Stomach smooth muscle (tissue), 2 donors: ENCODE measurements at regions not wholly inside any gene's neighbourhood (a gene's known extent, or its start where the extent isn't known, plus 50 kb on each side); places are given as distances from the start of the nearest gene placed in this dataset.

Source experiments
- H3K27ac ChIP-seq: one replicate; pipeline ENCODE4 v1.7.0; 2013; ENCODE audit warnings: mild to moderate bottlenecking, low read length, inconsistent platforms
- H3K27me3 ChIP-seq, 2 donors: one replicate each; pipeline ENCODE4 v1.7.0; 2013; ENCODE audit warnings: low read length in 2 of 2; ENCODE audit not compliant: insufficient read depth in 2 of 2, control insufficient read depth in 1 of 2
- H3K36me3 ChIP-seq, 2 donors: one replicate each; pipeline ENCODE4 v1.7.0; 2013; ENCODE audit warnings: low read length in 2 of 2; ENCODE audit not compliant: control insufficient read depth in 2 of 2, insufficient read depth in 2 of 2
- H3K4me1 ChIP-seq: one replicate; pipeline ENCODE4 v1.7.0; 2013; ENCODE audit warnings: low read length; ENCODE audit not compliant: control insufficient read depth, insufficient read depth
- H3K4me3 ChIP-seq, 2 donors: one replicate each; pipeline ENCODE4 v1.7.0; 2013; ENCODE audit warnings: low read length in 2 of 2
- H3K9ac ChIP-seq, 2 donors: one replicate each; pipeline ENCODE4 v1.7.0; 2013; ENCODE audit warnings: low read length in 2 of 2, mild to moderate bottlenecking in 1 of 2
- H3K9me3 ChIP-seq, 2 donors: one replicate each; pipeline ENCODE4 v1.7.0; 2013; ENCODE audit warnings: low read length in 2 of 2; ENCODE audit not compliant: control insufficient read depth in 2 of 2
- donor health status: healthy.
- donor health status: Pancreatic carcinoma.

- peaks cover 5% of the 10 kb centered on the region for H3K4me1 ChIP-seq
Observed at GRCh38 chr12:38139456-38139855, 177.1 kb upstream of the ALG10B start.

GRCh38 chr12:38141239-38141638 lies 175.3 kb upstream of the ALG10B start:
- H3K36me3 ChIP-seq, result no peaks in the 10 kb centered on the region
- H3K4me1 ChIP-seq, result peaks cover 5% of the 10 kb centered on the region
- H3K27me3 ChIP-seq, result peaks cover 5 to 11% of the 10 kb centered on the region in 2 donors
- H3K9me3 ChIP-seq, result no peaks in the 10 kb centered on the region
- H3K4me3 ChIP-seq, result no peak overlapping the region
- H3K27ac ChIP-seq, result no peak overlapping the region
- no peak overlapping the region for H3K9ac ChIP-seq

More at GRCh38 chr12:38139456-38139855, 177.1 kb upstream of the ALG10B start:
- Histone ChIP-seq H3K27ac (no peak overlapping the region), H3K4me3 (no peak overlapping the region), H3K36me3 (no peaks in the 10 kb centered on the region), H3K9ac (no peak overlapping the region), H3K27me3 (peaks cover 5 to 11% of the 10 kb centered on the region in 2 donors), H3K9me3 (no peaks in the 10 kb centered on the region)

GRCh38 chr12:38141861-38142260 lies 174.7 kb upstream of the ALG10B start:
- peaks cover 5% of the 10 kb centered on the region for H3K4me1 ChIP-seq
- no peak overlapping the region for H3K27ac ChIP-seq

GRCh38 chr12:38142974-38143373 lies 173.6 kb upstream of the ALG10B start:
- H3K27ac ChIP-seq, result no peak overlapping the region
- no peak overlapping the region for H3K4me3 ChIP-seq
- no peaks in the 10 kb centered on the region for H3K36me3 ChIP-seq
- H3K4me1 ChIP-seq, result peaks cover 5% of the 10 kb centered on the region
- H3K27me3 ChIP-seq, result peaks cover 3 to 7% of the 10 kb centered on the region in 2 donors
- peaks cover 0 to 4% of the 10 kb centered on the region in 2 donors for H3K9me3 ChIP-seq
- H3K9ac ChIP-seq, result no peak overlapping the region

More at GRCh38 chr12:38141861-38142260, 174.7 kb upstream of the ALG10B start:
- peaks cover 0 to 2% of the 10 kb centered on the region in 2 donors for H3K9me3 ChIP-seq
- H3K4me3 ChIP-seq, result no peak overlapping the region
- peaks cover 5 to 11% of the 10 kb centered on the region in 2 donors for H3K27me3 ChIP-seq
- no peak overlapping the region for H3K9ac ChIP-seq
- H3K36me3 ChIP-seq, result no peaks in the 10 kb centered on the region

- no peaks in the 10 kb centered on the region for H3K4me1 ChIP-seq
- no peak overlapping the region for H3K9ac ChIP-seq
- no peaks in the 10 kb centered on the region for H3K36me3 ChIP-seq
- H3K9me3 ChIP-seq, result peaks cover 0 to 4% of the 10 kb centered on the region in 2 donors
- no peak overlapping the region for H3K4me3 ChIP-seq
- H3K27me3 ChIP-seq, result no peaks in the 10 kb centered on the region
- H3K27ac ChIP-seq, result no peak overlapping the region
Observed at GRCh38 chr12:38144049-38144448, 172.5 kb upstream of the ALG10B start.

- Histone ChIP-seq H3K27ac (no peak overlapping the region), H3K36me3 (no peaks in the 10 kb centered on the region), H3K4me3 (no peak overlapping the region), H3K9me3 (peaks cover 0 to 4% of the 10 kb centered on the region in 2 donors), H3K4me1 (no peaks in the 10 kb centered on the region), H3K9ac (no peak overlapping the region), H3K27me3 (no peaks in the 10 kb centered on the region)
Observed at GRCh38 chr12:38144601-38145436, 171.8 kb upstream of the ALG10B start.

GRCh38 chr12:38149395-38150073 lies 167.0 kb upstream of the ALG10B start:
- no peak overlapping the region for H3K9ac ChIP-seq
- H3K4me1 ChIP-seq, result no peaks in the 10 kb centered on the region
- no peak overlapping the region for H3K27ac ChIP-seq
- H3K27me3 ChIP-seq, result peaks cover 0 to 3% of the 10 kb centered on the region in 2 donors
- H3K4me3 ChIP-seq, result no peak overlapping the region
- peaks cover 0 to 4% of the 10 kb centered on the region in 2 donors for H3K9me3 ChIP-seq
- no peaks in the 10 kb centered on the region for H3K36me3 ChIP-seq

- no peak overlapping the region for H3K4me3 ChIP-seq
- H3K36me3 ChIP-seq, result no peaks in the 10 kb centered on the region
- H3K9ac ChIP-seq, result no peak overlapping the region
- H3K27ac ChIP-seq, result no peak overlapping the region
- H3K4me1 ChIP-seq, result no peaks in the 10 kb centered on the region
- no peaks in the 10 kb centered on the region for H3K9me3 ChIP-seq
- H3K27me3 ChIP-seq, result peaks cover 0 to 3% of the 10 kb centered on the region in 2 donors
Observed at GRCh38 chr12:38151991-38152700, 164.4 kb upstream of the ALG10B start.

- Histone ChIP-seq H3K27ac (no peak overlapping the region), H3K36me3 (no peaks in the 10 kb centered on the region), H3K4me1 (no peaks in the 10 kb centered on the region), H3K9me3 (no peaks in the 10 kb centered on the region), H3K4me3 (no peak overlapping the region), H3K9ac (no peak overlapping the region), H3K27me3 (peaks cover 0 to 3% of the 10 kb centered on the region in 2 donors)
Observed at GRCh38 chr12:38152816-38153736, 163.5 kb upstream of the ALG10B start.

GRCh38 chr12:38153737-38154061 lies 162.9 kb upstream of the ALG10B start:
- no peak overlapping the region for H3K27ac ChIP-seq
- no peaks in the 10 kb centered on the region for H3K9me3 ChIP-seq
- H3K9ac ChIP-seq, result no peak overlapping the region
- no peak overlapping the region for H3K4me3 ChIP-seq
- no peaks in the 10 kb centered on the region for H3K4me1 ChIP-seq
- peaks cover 0 to 3% of the 10 kb centered on the region in 2 donors for H3K27me3 ChIP-seq
- H3K36me3 ChIP-seq, result no peaks in the 10 kb centered on the region
